NCI-H2081 treated with DMSO at 0.1 percent for 48 hours (cell line): ENCODE measurements at regions not wholly inside any gene's neighbourhood (a gene's known extent, or its start where the extent isn't known, plus 50 kb on each side); places are given as distances from the start of the nearest gene placed in this dataset.

Experiments used
- DNase-seq: peaks from one replicate; lab custom pipeline; 2025; lab: John Stamatoyannopoulos, UW

DNA sequence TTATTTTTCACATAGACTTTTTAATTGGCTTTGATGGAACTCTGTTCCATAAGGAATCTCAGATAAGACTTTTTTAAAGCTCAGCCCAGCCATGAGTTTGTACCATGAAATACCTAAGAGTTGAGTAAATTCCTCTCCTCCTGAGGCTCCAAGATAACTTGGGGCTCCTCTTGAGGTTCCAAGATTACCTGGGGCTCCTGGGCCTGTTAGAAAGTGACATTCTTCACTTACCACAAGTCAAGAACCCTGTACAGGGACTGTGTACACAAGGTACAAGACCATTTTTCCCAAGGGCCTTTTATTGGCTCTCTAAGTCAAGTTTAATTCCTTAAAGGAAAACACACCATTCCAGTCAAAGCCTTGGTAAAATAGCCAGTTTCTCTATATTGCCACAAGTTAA lies 111.3 kb upstream of the PRR20G start:
- DNase-seq, result no peak

DNA sequence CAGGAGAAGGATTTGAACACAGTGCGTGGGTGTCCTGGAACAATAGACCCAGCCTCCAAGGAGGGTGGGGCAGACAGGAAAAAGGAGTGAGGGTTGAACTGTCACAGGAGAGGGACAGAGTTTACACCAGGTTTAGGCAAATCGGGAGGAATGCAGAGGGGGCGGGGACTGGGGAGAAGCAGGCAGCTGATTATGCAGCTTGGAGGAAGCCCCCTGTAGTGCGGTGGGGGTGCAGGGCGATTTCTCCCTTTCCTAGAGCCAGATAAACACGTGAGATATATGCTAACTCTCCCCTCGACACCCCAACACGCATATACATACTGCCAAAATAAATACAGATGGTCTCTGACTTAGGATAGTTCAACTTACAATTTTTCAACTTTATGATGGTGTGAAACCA lies 108.6 kb upstream of the PRR20G start:
- no peak for DNase-seq

DNA sequence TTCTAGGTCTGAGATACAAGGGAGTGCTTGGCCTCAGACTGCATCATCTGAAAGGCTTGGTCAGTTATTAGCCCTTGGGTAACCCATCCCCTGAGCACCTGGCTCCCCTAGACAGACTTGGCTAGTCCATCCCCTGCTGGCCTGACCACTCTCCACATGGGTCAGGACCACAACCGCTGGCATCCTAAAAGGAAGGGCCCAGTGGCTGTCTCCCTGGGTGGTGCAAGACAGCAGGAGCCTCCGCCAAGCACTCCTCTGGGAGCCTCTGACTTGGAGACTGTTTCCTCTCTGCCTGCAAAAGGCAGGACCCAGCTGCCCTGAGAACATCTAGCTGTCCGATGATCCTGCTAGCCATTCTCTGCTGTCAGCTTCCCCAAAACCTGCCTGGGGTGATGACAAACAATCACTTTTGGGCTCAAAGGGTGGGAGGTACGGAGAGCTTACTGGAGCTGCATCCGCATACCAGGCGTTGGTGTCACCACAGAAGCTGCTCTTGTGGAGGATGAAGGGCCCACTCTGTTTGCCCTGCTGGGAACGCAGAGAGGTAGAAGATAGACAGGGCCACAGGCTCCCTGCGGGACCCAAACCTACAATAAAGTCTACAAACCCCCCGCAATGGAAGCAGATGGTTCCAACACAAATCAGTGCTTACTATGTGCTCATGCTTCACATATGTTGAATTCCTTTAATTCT lies 108.0 kb upstream of the PRR20G start:
- DNase-seq, result no peak

DNA sequence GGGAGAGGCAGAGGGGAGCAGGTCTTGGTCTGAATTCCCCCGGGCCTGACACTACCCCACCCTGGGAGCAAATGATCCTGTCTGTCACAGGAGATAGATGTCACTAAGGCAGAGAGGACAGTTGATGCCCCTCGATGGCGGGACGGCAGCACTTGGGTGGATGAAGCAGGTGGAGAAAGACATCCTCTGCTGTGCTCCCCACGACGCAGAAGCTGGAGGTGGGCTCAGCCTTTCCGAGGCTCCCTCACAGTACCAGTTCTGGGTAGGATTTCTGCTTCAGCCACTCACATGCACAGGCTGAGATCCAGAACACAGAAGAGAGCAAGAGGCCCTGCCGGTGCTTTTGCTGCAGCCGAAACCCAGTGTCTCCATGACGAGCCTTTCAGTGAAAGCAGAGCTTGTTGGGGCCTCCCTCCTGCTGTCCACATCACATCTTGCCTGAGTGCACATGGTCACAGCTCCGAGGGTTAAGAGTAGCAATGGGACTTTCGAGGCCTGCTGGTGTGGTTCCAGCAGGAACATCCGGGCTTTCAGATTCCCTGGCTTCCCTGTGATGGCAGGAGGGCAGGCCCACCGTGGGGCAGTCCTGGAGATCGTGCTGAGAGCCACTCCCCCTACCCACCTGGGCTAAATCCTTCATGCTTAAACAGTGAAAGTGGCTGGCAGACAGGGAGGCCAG lies 107.3 kb upstream of the PRR20G start:
- DNase-seq, result no peak

- no peak for DNase-seq
These were observed 106.2 kb upstream of the PRR20G start for GRCh38 chr3:127394031-127394430.

DNA sequence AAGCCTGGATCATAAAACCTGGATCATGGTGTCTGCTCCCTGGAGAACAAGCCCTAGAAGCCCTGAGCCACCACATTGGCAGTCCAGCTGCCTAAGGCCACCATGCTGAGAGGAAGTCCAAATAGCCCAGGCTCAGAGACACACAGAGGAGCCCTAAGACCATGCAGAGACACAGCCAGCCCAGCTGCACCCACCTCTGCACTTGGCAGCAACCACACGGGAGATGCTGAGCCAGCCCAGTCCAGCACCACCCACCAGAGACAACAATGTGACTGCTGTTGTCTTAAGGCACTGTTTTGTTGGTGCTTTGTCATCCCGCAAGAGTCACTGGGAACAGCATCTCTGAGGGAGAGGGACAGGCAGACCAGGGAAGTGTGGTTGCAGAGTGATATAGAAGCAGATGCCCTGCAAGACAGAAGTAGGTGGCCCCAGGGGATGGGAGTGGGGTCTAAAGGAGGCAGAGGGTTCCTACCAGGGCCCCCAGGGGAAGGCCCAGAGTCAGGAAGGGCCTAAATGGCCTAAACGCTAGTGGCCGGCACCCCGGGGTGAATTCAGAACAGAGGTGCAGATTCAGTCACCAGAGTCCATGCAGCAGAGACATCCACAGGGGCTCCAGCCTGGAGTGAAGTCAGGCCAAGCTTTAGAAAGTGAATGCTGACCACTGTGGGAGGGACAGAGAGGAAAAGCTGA lies 105.4 kb upstream of the PRR20G start:
- DNase-seq, result no peak

- DNase-seq, result no peak
These were observed 104.3 kb upstream of the PRR20G start for GRCh38 chr3:127392156-127392490.

DNA sequence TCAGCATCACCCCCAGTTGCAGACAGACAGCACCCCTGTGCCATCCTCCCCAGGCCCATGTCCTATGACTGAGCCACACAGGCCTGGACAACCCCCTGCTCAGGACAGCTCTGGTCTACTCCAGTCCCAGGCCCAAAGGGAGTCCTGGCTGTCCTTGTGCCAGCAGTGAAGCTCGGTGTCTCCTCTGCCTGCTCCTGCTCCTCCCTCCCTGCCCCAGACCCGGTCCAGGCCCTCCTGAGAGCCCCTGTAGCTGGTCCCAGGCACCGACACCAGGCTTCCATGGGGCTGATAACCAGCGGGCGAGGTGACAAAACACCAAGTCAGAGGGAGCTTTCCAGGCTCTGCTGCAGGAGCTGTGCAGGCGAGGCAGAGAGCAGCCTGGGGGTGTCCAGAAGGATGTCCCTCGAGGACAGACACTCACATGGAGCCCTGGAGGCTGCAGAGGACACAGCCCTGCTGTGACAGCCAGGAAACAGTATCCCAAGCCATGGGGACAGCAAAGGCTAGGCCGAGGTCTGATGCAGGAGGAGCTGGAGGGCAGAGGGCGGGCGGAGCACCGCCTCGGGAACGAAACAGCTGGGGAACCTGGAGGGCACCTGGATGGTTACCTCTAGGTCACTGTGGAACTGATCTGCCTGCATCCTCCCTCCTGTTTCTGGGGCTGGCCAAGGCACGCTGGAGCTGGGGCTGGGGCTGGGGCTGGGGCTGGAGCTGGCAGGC lies 103.8 kb upstream of the PRR20G start:
- DNase-seq, result no peak

- no peak for DNase-seq
These were observed 102.6 kb upstream of the PRR20G start for GRCh38 chr3:127390365-127391025.

GRCh38 chr3:127389913-127390312 lies 102.1 kb upstream of the PRR20G start:
- no peak for DNase-seq

DNA sequence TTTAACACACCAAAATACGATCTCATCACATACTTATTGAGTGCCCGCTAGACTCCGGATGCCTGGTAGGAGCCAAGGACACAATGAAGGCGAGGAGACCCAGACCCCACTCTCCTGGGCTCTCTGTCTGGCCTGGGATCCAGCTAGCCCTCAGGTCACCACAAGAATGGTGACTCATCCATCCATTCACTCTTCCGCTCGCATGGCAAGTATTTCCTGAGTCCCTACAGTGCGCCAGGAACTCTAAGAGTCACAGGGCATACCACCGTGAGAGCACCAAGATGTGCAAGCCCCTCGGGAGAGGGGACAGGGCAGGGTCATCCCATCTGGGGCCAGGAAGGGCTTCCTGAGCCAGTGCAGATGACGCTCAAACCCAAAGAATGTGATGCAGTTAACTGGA lies 101.6 kb upstream of the PRR20G start:
- DNase-seq, result no peak

- DNase-seq, result no peak
These were observed 100.6 kb upstream of the PRR20G start for GRCh38 chr3:127388427-127388826.

DNA sequence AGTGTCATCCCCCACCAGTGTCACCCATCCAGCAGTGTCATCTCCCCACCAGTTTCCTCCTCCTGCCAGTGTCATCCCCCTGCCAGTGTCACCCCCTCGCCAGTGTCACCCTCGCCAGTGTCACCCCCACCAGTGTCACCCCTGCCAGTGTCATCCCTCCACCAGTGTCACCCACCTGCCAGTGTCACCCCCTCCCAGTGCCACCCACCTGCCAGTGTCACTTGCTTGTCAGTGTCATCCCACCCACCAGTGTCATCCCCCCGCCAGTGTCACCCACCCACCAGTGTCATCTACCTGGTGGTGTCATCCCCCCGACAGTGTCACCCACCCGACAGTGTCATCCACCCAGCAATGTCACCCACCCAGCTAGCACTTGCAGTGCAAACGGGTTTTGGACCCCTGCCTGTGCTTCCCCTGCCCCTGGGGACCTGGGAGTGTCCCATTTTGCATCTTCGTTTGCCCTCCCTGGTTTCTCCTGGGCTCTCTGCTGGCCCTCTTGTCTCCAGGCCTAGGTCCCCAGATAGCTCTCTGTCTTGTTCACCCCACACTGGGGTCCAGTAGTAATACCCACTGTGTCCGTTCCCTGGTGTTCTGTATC lies 99.8 kb upstream of the PRR20G start:
- DNase-seq, result no peak

DNA sequence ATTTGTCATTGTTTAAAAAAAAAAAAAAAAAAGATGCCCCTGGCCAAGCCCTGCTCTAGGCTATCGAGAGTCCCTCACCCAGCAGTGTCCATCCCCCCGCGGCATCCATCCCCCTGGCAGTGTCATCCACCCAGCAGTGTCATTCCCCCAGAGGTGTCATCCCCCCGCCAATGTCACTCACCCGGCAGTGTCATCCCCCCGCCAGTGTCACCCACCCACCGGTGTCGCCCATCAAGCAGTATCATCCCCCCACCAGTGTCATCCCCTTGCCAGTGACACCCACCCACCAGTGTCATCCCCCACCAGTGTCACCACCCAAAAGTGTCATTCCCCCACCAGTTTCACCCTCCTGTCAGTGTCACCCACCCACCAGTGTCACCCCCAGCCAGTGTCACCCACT lies 99.3 kb upstream of the PRR20G start:
- DNase-seq, result no peak

- no peak for DNase-seq
These were observed 98.6 kb upstream of the PRR20G start for GRCh38 chr3:127386490-127386889.

DNA sequence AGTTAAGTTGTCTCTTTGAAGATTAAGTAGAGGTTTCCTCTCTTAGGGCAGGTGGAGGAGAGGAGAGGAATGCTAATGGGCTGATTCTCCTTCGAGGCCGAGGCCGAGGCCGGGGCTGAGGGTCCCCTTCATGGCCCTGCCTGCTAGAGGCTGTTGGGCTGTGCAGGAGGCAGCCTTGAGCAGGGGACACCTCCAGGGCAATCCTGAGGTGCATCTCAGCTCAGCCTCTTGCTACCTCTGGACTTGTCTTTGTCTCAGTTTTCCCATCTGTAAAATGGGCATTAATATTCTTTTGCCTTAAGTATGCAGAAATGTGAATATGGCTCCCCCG lies 97.7 kb upstream of the PRR20G start:
- DNase-seq, result no peak

DNA sequence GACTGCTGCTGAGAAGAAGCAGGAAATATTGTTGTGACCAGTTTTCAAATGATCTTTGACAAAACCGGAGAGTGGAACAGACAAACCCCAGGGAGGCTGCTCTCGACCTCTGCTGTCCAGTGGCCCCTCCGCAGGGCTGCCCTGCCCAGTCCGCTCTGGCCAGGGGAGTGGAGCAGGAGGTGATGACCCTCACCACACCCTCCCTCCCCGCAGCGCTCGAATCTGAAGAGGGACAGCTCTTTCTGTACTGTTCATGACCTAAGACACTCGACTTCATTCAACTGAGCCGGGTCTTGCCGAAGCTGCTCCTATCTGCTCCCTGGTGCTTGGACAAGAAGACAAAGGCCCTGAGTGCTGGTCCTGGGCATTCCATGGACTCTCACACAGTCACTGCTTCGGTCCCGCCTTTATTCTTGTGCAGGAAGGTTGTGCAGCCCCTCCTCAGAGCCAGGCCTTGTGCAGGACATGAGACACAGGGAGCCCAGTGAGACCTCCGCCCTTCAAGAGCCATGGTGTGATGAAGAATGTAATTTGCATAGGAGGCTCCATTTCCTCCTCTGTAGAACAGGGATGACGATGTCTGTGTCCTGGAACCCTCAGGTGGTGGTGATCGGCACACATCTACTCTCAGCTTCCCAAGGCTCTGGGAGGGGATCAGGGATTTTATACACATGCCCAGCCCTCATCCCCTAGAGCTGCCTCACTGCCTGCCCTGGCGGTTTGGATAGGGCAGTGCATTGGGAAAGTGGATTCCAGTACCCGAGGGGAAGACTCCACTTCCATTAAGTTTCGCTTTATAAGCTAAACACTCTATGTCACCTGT lies 97.1 kb upstream of the PRR20G start:
- DNase-seq, result no peak

DNA sequence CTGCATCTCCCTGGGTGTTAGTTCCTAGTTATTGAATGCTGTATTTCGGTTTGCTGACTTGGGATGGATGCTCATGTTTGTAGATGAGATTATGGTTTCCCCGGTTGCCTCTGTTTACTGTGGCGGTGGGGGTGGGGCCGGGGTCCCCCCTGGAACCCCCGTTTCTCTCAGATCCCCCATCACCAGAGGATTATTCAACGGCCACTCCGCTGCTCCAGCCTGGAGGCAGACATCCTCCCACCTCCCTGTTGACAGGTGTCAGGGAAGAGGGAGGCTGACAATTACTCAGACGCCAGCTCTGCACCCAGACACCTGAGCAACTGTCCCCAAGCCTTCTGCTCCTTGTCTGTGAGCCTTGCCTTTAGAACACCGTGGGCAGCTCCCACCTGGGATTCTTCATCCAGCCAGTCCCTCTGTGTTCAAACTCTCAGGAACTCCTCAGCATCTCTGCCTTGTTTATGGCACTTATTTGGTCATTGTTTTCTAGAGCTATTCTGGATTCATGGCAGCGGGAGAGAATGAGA lies 95.9 kb upstream of the PRR20G start:
- no peak for DNase-seq

GRCh38 chr3:127377801-127378655 lies 90.2 kb upstream of the PRR20G start:
- DNase-seq, result no peak
